GM21381 (cell line): ENCODE measurements at regions not wholly inside any gene's neighbourhood (a gene's known extent, or its start where the extent isn't known, plus 50 kb on each side); places are given as distances from the start of the nearest gene placed in this dataset.

Source experiments
- ATAC-seq: cut with Tn5 transposase; IDR thresholded peaks from one replicate; pipeline ENCODE4 v1.9.1; 2021; ENCODE audit warnings: mild to moderate bottlenecking, moderate library complexity; ENCODE audit not compliant: unreplicated experiment

- ATAC-seq = no peak
Observed at GRCh38 chr17:69716556-69716955, 302.1 kb downstream of the MAP2K6 start.

- ATAC-seq = no peak
Observed at GRCh38 chr17:69717214-69717613, 302.7 kb downstream of the MAP2K6 start.

- ATAC-seq = no peak
Observed at GRCh38 chr17:69717819-69718218, 303.3 kb downstream of the MAP2K6 start.

GRCh38 chr17:69719474-69720048, 305.1 kb downstream of the MAP2K6 start:
- ATAC-seq = no peak

- ATAC-seq = no peak
Observed at GRCh38 chr17:69722518-69722917, 308.0 kb downstream of the MAP2K6 start.

- no peak for ATAC-seq
Observed at GRCh38 chr17:69723316-69723715, 308.8 kb downstream of the MAP2K6 start.

- ATAC-seq = no peak
Observed at GRCh38 chr17:69723741-69724140, 309.2 kb downstream of the MAP2K6 start.

- ATAC-seq = no peak
Observed at GRCh38 chr17:69724238-69724637, 309.7 kb downstream of the MAP2K6 start.

- no peak for ATAC-seq
Observed at GRCh38 chr17:69725146-69725545, 310.6 kb downstream of the MAP2K6 start.

GRCh38 chr17:69728816-69729215, 314.3 kb downstream of the MAP2K6 start:
- ATAC-seq = no peak

GRCh38 chr17:69729944-69730343, 315.4 kb downstream of the MAP2K6 start:
- no peak for ATAC-seq

- ATAC-seq = no peak
Observed at GRCh38 chr17:69732272-69732918, 317.9 kb downstream of the MAP2K6 start.

- ATAC-seq = no peak
Observed at GRCh38 chr17:69733171-69734012, 318.9 kb downstream of the MAP2K6 start.

- ATAC-seq = no peak
Observed at GRCh38 chr17:69734656-69735055, 320.2 kb downstream of the MAP2K6 start.

- ATAC-seq = no peak
Observed at GRCh38 chr17:69735285-69735684, 320.8 kb downstream of the MAP2K6 start.

GRCh38 chr17:69743091-69743490, 328.6 kb downstream of the MAP2K6 start:
- no peak for ATAC-seq

- no peak for ATAC-seq
Observed at GRCh38 chr17:69744512-69745070, 330.1 kb downstream of the MAP2K6 start.

GRCh38 chr17:69749911-69750310, 325.1 kb upstream of the KCNJ16 start:
- no peak for ATAC-seq

GRCh38 chr17:69757688-69758430, 317.2 kb upstream of the KCNJ16 start:
- no peak for ATAC-seq

GRCh38 chr17:69760562-69760961, 314.5 kb upstream of the KCNJ16 start:
- ATAC-seq = no peak

- no peak for ATAC-seq
Observed at GRCh38 chr17:69761011-69761410, 314.0 kb upstream of the KCNJ16 start.
